ENCODE measurements at regions not wholly inside any gene's neighbourhood (a gene's known extent, or its start where the extent isn't known, plus 50 kb on each side); places are given as distances from the start of the nearest gene placed in this dataset.
A peak's percentile ranks its signal among the peaks of the same experiment; 100 is the strongest.

GRCh38 chr7:155986497-155987160 is 174.4 kb upstream of the SHH start:
- DNase-seq (peak in 1 of 4 donors; percentile 24), ATAC-seq (no peak)
- H3K4me3 ChIP-seq: no peak overlapping the region
- intact Hi-C loops (cut with DNase I): no loop called here
- H3K27ac ChIP-seq: no peak overlapping the region
- no peaks in the 10 kb centered on the region for H3K4me1 ChIP-seq
- no peak for TF ChIP-seq CTCF (IDR thresholded peaks at IDR 0.05)
- no peaks in the 10 kb centered on the region for H3K36me3 ChIP-seq
- no peaks in the 10 kb centered on the region for H3K9me3 ChIP-seq
- no peaks in the 10 kb centered on the region for H3K27me3 ChIP-seq

- Histone ChIP-seq H3K4me3 (no peak overlapping the region), H3K27ac (no peak overlapping the region), H3K9me3 (no peaks in the 10 kb centered on the region), H3K36me3 (no peaks in the 10 kb centered on the region), H3K4me1 (no peaks in the 10 kb centered on the region), H3K27me3 (no peaks in the 10 kb centered on the region)
- DNase-seq: peak in 1 of 4 donors; percentile 41
- intact Hi-C loops (cut with DNase I): no loop called here
- no peak for ATAC-seq
- no peak for TF ChIP-seq CTCF (IDR thresholded peaks at IDR 0.05)
These were observed 173.4 kb upstream of the SHH start for GRCh38 chr7:155985518-155986250.

GRCh38 chr7:155984609-155985405 is 172.5 kb upstream of the SHH start:
- Histone ChIP-seq H3K4me3 (no peak overlapping the region), H3K4me1 (no peaks in the 10 kb centered on the region), H3K27ac (no peak overlapping the region), H3K9me3 (no peaks in the 10 kb centered on the region), H3K27me3 (no peaks in the 10 kb centered on the region), H3K36me3 (no peaks in the 10 kb centered on the region)
- ATAC-seq (no peak), DNase-seq (peak in 1 of 4 donors; percentile 28)
- intact Hi-C loops (cut with DNase I): no loop called here
- no peak for TF ChIP-seq CTCF (IDR thresholded peaks at IDR 0.05)

- Histone ChIP-seq H3K27ac (no peak overlapping the region), H3K9me3 (no peaks in the 10 kb centered on the region), H3K27me3 (no peaks in the 10 kb centered on the region), H3K4me1 (no peaks in the 10 kb centered on the region), H3K4me3 (no peak overlapping the region), H3K36me3 (no peaks in the 10 kb centered on the region)
- ATAC-seq: no peak
- peak in 1 of 4 donors; percentile 66 for DNase-seq
- TF ChIP-seq CTCF (IDR thresholded peaks at IDR 0.05): no peak
- intact Hi-C loops (cut with DNase I): no loop called here
These were observed 171.8 kb upstream of the SHH start for GRCh38 chr7:155984028-155984580.

Measured in left lung (tissue), 4 donors.